ENCODE measurements at regions not wholly inside any gene's neighbourhood (a gene's known extent, or its start where the extent isn't known, plus 50 kb on each side); places are given as distances from the start of the nearest gene placed in this dataset.

DNA sequence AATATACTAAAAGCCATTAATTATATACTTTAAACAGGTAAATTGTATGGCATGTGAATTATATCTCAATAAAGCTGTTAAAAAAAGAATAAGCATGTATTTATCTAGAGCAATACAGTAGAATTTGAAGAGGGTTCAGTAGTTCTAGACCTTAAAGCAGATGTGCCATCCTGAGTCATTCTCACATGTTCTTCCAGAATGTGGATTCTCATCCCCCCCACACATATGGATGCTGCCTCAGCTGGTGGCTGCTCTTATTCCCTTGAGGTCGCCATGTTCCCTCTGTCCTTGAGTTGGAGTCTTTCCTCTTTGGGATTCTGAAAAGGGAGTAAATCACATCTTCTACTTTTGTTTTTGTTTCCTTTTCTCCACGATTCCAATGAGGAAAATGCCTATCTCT is 321.3 kb downstream of the AEBP2 start:
- TF ChIP-seq ZNF70 (CRISPR knock-in tag; IDR thresholded peaks at IDR 0.05): no peak
- TF ChIP-seq, protein P1, sequence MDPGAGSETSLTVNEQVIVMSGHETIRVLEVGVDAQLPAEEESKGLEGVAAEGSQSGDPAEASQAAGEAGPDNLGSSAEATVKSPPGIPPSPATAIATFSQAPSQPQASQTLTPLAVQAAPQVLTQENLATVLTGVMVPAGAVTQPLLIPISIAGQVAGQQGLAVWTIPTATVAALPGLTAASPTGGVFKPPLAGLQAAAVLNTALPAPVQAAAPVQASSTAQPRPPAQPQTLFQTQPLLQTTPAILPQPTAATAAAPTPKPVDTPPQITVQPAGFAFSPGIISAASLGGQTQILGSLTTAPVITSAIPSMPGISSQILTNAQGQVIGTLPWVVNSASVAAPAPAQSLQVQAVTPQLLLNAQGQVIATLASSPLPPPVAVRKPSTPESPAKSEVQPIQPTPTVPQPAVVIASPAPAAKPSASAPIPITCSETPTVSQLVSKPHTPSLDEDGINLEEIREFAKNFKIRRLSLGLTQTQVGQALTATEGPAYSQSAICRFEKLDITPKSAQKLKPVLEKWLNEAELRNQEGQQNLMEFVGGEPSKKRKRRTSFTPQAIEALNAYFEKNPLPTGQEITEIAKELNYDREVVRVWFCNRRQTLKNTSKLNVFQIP (CRISPR knock-in tag; IDR thresholded peaks at IDR 0.05; ENCODE audit: borderline replicate concordance, low read depth): no peak
- TF ChIP-seq, protein P2, sequence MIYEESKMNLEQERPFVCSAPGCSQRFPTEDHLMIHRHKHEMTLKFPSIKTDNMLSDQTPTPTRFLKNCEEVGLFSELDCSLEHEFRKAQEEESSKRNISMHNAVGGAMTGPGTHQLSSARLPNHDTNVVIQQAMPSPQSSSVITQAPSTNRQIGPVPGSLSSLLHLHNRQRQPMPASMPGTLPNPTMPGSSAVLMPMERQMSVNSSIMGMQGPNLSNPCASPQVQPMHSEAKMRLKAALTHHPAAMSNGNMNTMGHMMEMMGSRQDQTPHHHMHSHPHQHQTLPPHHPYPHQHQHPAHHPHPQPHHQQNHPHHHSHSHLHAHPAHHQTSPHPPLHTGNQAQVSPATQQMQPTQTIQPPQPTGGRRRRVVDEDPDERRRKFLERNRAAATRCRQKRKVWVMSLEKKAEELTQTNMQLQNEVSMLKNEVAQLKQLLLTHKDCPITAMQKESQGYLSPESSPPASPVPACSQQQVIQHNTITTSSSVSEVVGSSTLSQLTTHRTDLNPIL (CRISPR knock-in tag; IDR thresholded peaks at IDR 0.05; ENCODE audit: low read depth): no peak
- TF ChIP-seq, protein P3, sequence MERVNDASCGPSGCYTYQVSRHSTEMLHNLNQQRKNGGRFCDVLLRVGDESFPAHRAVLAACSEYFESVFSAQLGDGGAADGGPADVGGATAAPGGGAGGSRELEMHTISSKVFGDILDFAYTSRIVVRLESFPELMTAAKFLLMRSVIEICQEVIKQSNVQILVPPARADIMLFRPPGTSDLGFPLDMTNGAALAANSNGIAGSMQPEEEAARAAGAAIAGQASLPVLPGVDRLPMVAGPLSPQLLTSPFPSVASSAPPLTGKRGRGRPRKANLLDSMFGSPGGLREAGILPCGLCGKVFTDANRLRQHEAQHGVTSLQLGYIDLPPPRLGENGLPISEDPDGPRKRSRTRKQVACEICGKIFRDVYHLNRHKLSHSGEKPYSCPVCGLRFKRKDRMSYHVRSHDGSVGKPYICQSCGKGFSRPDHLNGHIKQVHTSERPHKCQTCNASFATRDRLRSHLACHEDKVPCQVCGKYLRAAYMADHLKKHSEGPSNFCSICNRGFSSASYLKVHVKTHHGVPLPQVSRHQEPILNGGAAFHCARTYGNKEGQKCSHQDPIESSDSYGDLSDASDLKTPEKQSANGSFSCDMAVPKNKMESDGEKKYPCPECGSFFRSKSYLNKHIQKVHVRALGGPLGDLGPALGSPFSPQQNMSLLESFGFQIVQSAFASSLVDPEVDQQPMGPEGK (CRISPR knock-in tag; IDR thresholded peaks at IDR 0.05; ENCODE audit: borderline replicate concordance): no peak
- no peak for TF ChIP-seq SNAI2 (CRISPR knock-in tag; IDR thresholded peaks at IDR 0.05)
- TF ChIP-seq CSDC2 (CRISPR knock-in tag; IDR thresholded peaks at IDR 0.05): no peak
- ATAC-seq: no peak

DNA sequence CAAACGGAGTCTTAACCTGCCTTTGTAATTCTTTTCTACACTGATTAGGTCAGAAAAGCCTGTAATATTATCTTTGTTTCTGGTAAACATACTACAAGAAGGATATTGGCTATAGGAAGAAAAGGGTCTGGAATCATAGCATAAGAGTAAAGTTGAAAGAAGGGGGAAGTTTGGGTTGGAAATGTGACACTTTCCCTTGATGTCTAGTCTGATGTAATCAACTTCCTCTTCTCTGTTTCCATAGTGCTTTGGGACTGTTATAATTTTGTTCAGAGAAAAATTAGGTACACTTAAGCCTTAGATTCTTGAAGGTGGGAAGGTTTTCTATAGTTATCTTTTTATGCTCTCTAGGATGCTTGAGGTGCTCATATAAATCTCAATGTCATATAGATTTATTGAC is 322.2 kb downstream of the AEBP2 start:
- ATAC-seq: no peak
- no peak for TF ChIP-seq GLIS3 (CRISPR knock-in tag; IDR thresholded peaks at IDR 0.05)
- TF ChIP-seq, protein P4, sequence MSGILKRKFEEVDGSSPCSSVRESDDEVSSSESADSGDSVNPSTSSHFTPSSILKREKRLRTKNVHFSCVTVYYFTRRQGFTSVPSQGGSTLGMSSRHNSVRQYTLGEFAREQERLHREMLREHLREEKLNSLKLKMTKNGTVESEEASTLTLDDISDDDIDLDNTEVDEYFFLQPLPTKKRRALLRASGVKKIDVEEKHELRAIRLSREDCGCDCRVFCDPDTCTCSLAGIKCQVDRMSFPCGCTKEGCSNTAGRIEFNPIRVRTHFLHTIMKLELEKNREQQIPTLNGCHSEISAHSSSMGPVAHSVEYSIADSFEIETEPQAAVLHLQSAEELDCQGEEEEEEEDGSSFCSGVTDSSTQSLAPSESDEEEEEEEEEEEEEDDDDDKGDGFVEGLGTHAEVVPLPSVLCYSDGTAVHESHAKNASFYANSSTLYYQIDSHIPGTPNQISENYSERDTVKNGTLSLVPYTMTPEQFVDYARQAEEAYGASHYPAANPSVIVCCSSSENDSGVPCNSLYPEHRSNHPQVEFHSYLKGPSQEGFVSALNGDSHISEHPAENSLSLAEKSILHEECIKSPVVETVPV (CRISPR knock-in tag; IDR thresholded peaks at IDR 0.05): no peak
- TF ChIP-seq ZNF8 (CRISPR knock-in tag; IDR thresholded peaks at IDR 0.05): no peak
- no peak for TF ChIP-seq ZNF565 (CRISPR knock-in tag; conservative IDR thresholded peaks at IDR 0.05; ENCODE audit: low read depth)
- TF ChIP-seq RARB (CRISPR knock-in tag; IDR thresholded peaks at IDR 0.05): no peak
- no peak for TF ChIP-seq ZC3H10 (CRISPR knock-in tag; IDR thresholded peaks at IDR 0.05)
- no peak for TF ChIP-seq TCF4 (CRISPR knock-in tag; IDR thresholded peaks at IDR 0.05; ENCODE audit: borderline replicate concordance)
- TF ChIP-seq ARNTL (CRISPR knock-in tag; IDR thresholded peaks at IDR 0.05; ENCODE audit: borderline replicate concordance, low read depth): no peak
- TF ChIP-seq, protein P3 (CRISPR knock-in tag; IDR thresholded peaks at IDR 0.05; ENCODE audit: borderline replicate concordance): no peak
- no peak for TF ChIP-seq ZNF70 (CRISPR knock-in tag; IDR thresholded peaks at IDR 0.05)
- TF ChIP-seq ESRRG (CRISPR knock-in tag; IDR thresholded peaks at IDR 0.05): no peak
- no peak for TF ChIP-seq ZFP3 (CRISPR knock-in tag; IDR thresholded peaks at IDR 0.05)
- TF ChIP-seq PPARA (CRISPR knock-in tag; IDR thresholded peaks at IDR 0.05; ENCODE audit: borderline replicate concordance): no peak

DNA sequence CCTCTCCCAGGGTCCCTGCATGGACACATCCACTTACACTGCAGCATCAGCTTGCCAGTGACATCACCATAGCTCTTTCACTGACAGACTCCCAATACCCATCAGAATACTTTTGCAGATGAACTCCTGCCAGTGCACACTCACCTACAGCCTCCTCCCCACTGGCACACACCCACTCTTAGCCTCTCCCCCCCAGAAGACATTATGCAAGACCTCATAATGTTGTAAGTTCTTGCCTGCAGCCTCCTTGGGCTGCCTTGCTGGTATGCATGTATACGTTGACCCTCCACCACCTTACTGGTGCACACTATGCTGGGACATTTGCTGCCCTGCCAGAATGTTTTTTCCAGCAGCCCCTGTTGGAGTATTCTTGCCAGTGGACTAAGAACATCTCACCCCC is 324.2 kb downstream of the AEBP2 start:
- ATAC-seq: no peak
- TF ChIP-seq, protein P2 (CRISPR knock-in tag; IDR thresholded peaks at IDR 0.05; ENCODE audit: low read depth): no peak
- TF ChIP-seq, protein P4 (CRISPR knock-in tag; IDR thresholded peaks at IDR 0.05): no peak
- no peak for TF ChIP-seq PPARA (CRISPR knock-in tag; IDR thresholded peaks at IDR 0.05; ENCODE audit: borderline replicate concordance)
- no peak for TF ChIP-seq ESRRG (CRISPR knock-in tag; IDR thresholded peaks at IDR 0.05)
- no peak for TF ChIP-seq TOX (CRISPR knock-in tag; IDR thresholded peaks at IDR 0.05; ENCODE audit: borderline replicate concordance)
- TF ChIP-seq, protein P3 (CRISPR knock-in tag; IDR thresholded peaks at IDR 0.05; ENCODE audit: borderline replicate concordance): no peak
- TF ChIP-seq ISL1 (CRISPR knock-in tag; IDR thresholded peaks at IDR 0.05): no peak
- TF ChIP-seq CSDC2 (CRISPR knock-in tag; IDR thresholded peaks at IDR 0.05): no peak
- no peak for TF ChIP-seq ZNF70 (CRISPR knock-in tag; IDR thresholded peaks at IDR 0.05)
- no peak for TF ChIP-seq ARNTL (CRISPR knock-in tag; IDR thresholded peaks at IDR 0.05; ENCODE audit: borderline replicate concordance, low read depth)
- no peak for TF ChIP-seq BACH2 (CRISPR knock-in tag; IDR thresholded peaks at IDR 0.05; ENCODE audit: borderline replicate concordance)

All from SK-N-SH treated with all-trans-retinoic acid at 6 μM for 48 hours (cell line).